GM06990 (cell line): ENCODE measurements at regions not wholly inside any gene's neighbourhood (a gene's known extent, or its start where the extent isn't known, plus 50 kb on each side); places are given as distances from the start of the nearest gene placed in this dataset.

Source experiments
- DNase-seq: peaks from one replicate; pipeline ENCODE4 v3.0.0-alpha.2; 2011; ENCODE audit not compliant: insufficient read length; ENCODE audit errors: extremely low read depth
- H3K27me3 ChIP-seq: replicated peaks from 2 replicates; pipeline ENCODE4 v1.6.0; 2011; ENCODE audit warnings: low read length; ENCODE audit not compliant: control insufficient read depth, insufficient read depth
- H3K36me3 ChIP-seq: 2 replicates; pipeline ENCODE4 v1.5.1; 2011; ENCODE audit warnings: low read length; ENCODE audit not compliant: control insufficient read depth, insufficient read depth
- H3K4me3 ChIP-seq: replicated peaks from 2 replicates; pipeline ENCODE4 v1.5.1; 2011; ENCODE audit warnings: low read depth, mild to moderate bottlenecking, control low read depth, low read length
- TF ChIP-seq, protein P1 (sequence below): IDR thresholded peaks from 2 replicates; pipeline ENCODE4 v1.5.1; 2011; ENCODE audit warnings: low read length, control low read depth, mild to moderate bottlenecking, inconsistent platforms; ENCODE audit not compliant: insufficient read depth, poor library complexity, severe bottlenecking

DNA sequence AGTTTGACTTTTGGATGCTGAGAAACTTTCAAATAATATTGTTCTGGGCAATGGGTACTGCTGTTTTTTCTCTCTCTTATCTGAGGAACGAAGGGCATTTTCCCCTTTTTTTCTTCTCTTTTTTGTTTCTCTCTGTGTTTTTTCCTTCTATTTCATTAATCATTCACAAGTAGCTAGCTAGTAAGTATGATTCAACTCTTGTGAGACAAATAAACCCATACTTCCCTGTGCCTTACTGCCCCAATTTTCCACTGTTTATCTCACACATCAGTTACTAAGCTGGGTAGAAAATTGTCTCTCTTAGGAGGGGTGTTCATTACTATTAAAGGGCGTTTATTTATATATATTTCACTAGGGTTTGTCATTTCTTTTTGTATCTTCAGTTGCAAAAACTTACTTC is 437.6 kb downstream of the RERGL start:
- TF ChIP-seq, protein P1, sequence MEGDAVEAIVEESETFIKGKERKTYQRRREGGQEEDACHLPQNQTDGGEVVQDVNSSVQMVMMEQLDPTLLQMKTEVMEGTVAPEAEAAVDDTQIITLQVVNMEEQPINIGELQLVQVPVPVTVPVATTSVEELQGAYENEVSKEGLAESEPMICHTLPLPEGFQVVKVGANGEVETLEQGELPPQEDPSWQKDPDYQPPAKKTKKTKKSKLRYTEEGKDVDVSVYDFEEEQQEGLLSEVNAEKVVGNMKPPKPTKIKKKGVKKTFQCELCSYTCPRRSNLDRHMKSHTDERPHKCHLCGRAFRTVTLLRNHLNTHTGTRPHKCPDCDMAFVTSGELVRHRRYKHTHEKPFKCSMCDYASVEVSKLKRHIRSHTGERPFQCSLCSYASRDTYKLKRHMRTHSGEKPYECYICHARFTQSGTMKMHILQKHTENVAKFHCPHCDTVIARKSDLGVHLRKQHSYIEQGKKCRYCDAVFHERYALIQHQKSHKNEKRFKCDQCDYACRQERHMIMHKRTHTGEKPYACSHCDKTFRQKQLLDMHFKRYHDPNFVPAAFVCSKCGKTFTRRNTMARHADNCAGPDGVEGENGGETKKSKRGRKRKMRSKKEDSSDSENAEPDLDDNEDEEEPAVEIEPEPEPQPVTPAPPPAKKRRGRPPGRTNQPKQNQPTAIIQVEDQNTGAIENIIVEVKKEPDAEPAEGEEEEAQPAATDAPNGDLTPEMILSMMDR: no peak
- no peaks in the 10 kb centered on the region for H3K36me3 ChIP-seq
- no peak for DNase-seq
- H3K4me3 ChIP-seq: no peak overlapping the region
- H3K27me3 ChIP-seq: no peaks in the 10 kb centered on the region

DNA sequence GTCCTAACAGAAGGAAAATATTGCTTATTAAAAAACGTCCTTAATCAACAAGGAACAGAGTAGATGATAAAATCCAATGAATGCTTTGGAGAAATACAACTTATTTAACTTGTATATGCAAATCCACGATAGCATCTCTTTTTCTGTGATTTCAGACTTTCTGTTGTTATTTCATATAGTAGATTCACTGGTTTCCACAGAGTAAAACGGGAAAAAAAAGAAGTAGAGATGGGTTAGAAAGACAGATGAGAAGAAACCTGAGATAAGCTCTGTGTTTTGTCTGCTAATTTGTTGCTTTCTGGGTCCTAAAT is 447.7 kb downstream of the RERGL start:
- DNase-seq: no peak
- no peaks in the 10 kb centered on the region for H3K27me3 ChIP-seq
- TF ChIP-seq, protein P1: no peak
- no peaks in the 10 kb centered on the region for H3K36me3 ChIP-seq
- no peak overlapping the region for H3K4me3 ChIP-seq

DNA sequence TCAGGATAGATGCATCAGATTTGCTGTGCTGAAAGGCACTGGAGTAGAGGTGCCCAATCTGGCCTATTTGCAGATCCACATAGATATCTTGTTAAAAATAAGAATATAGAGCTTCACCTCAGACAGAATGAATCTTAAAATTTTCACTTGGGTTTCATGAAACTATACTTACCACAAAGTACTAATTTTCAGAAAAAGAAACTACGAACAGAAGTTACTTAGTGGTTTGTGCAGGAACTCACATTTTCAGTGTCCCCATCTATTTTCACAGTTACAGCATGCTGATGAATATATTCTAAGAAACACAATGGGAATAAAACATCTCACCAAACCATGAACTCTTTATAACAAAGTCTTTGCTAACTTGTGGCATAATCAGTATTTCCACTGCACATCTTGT is 449.4 kb downstream of the RERGL start:
- Histone ChIP-seq H3K4me3 (no peak overlapping the region), H3K27me3 (no peaks in the 10 kb centered on the region), H3K36me3 (no peaks in the 10 kb centered on the region)
- DNase-seq: no peak
- TF ChIP-seq, protein P1: no peak

DNA sequence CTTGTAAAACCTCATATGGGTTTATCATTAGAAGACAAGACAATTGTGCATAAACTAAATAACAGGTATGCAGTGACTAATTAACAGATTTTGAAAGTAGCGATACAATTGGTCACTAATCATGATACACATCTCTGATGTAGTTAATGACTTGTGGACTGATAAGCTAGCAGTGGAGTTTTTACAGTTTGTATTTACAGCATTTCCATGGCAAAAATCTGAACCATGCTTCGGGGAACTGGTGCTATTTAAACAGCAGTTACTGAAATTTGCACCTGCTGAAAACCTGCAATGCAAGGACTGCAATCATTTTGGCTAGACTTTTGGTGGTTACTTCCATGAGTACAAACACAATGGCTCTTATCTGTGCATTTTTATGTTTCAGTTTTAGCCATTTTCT is 471.2 kb downstream of the RERGL start:
- H3K4me3 ChIP-seq: no peak overlapping the region
- TF ChIP-seq, protein P1: no peak
- no peaks in the 10 kb centered on the region for H3K36me3 ChIP-seq
- no peaks in the 10 kb centered on the region for H3K27me3 ChIP-seq
- DNase-seq: no peak

DNA sequence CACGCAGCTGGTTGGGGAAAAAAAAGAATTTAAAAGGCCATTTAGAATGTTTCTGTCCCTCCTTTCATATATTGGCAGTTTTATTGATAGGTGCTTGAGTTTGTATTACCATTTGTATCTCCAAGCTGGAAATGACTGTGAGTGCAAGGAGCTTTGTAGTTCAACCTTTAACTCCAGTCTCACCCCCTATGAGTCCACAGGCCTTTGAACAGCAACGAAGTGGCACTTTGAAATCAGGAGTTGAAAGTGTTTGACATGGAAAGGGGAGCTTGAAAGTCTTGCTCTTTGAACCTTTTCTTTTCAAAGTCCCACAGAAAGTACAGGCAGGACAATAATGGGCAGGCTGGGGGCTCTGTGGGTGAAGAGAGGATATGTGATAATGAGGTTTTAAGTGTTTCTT is 480.3 kb downstream of the RERGL start:
- no peaks in the 10 kb centered on the region for H3K36me3 ChIP-seq
- DNase-seq: no peak

DNA sequence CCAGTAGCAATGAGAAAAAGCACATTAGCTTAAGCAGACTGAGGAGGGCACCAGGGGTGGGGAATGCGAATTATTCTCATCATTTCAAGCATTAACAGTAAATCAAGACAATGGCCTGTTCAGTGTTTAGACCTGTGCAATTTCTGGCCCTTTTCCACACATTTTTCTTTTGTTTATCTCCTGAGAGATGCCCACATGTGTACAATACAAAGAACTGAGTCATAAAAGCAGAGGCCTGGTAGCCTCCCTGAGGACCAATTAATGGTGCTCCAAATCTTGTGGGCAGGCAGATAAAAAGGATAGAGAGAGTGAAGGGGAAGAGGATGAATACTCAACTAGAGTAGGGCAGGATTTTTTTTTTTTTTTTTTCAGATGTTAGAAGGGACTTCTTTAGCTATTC is 480.8 kb downstream of the RERGL start:
- no peaks in the 10 kb centered on the region for H3K36me3 ChIP-seq
- TF ChIP-seq, protein P1: no peak
- H3K27me3 ChIP-seq: no peaks in the 10 kb centered on the region
- no peak for DNase-seq
- no peak overlapping the region for H3K4me3 ChIP-seq

More for the DNA sequence above, 480.3 kb downstream of the RERGL start:
- H3K4me3 ChIP-seq: no peak overlapping the region
- no peaks in the 10 kb centered on the region for H3K27me3 ChIP-seq
- TF ChIP-seq, protein P1: no peak
